HEK293 (cell line): ENCODE measurements at regions not wholly inside any gene's neighbourhood (a gene's known extent, or its start where the extent isn't known, plus 50 kb on each side); places are given as distances from the start of the nearest gene placed in this dataset.

Source experiments
- CTCF ChIA-PET: fragments of 350-600 bp; formaldehyde crosslinking; extraction: SDS; loops from one replicate; lab custom pipeline; 2021; ENCODE audit warnings: antibody characterized with exemption; lab: Yijun Ruan, JAX
- POLR2A ChIA-PET: fragments of 300-600 bp; formaldehyde crosslinking; extraction: SDS; loops from one replicate; lab custom pipeline; 2020; ENCODE audit warnings: antibody characterized with exemption, inconsistent platforms; lab: Yijun Ruan, JAX
- H3K27ac ChIP-seq: fragments of 200-500 bp; sonication (Bioruptor generic); 2 replicates; pipeline ENCODE4 v1.5.1; 2014; ENCODE audit warnings: low read depth, low read length, control low read depth, inconsistent platforms; ENCODE audit errors: extremely low read depth
- H3K36me3 ChIP-seq, 2 experiments: fragments of 200-500 bp in 1 of 2; sonication (Bioruptor generic) in 1 of 2; 1 replicate in 1 of 2; 2 replicates in 1 of 2; pipeline ENCODE4 v1.5.1; 2014 to 2017; ENCODE audit warnings: inconsistent platforms in 2 of 2, low read length in 2 of 2; ENCODE audit not compliant: control insufficient read depth in 2 of 2, insufficient read depth in 1 of 2
- H3K4me1 ChIP-seq: fragments of 200-500 bp; sonication (Bioruptor generic); 2 replicates; pipeline ENCODE4 v1.5.1; 2014; ENCODE audit warnings: mild to moderate bottlenecking, low read length, inconsistent platforms; ENCODE audit not compliant: control insufficient read depth, insufficient read depth
- H3K4me3 ChIP-seq: 2 replicates; pipeline ENCODE4 v1.5.1; 2011; ENCODE audit warnings: low read depth, mild to moderate bottlenecking, control low read depth, low read length, moderate library complexity
- H3K9me3 ChIP-seq: fragments of 200-500 bp; sonication (Bioruptor generic); 2 replicates; pipeline ENCODE4 v1.5.1; 2014; ENCODE audit warnings: low read depth, low read length, inconsistent platforms; ENCODE audit not compliant: control insufficient read depth, insufficient read depth
- GLI4 ChIP-seq: fragments of 450-650 bp; formaldehyde crosslinking; IDR thresholded peaks from 2 replicates; pipeline ENCODE4 v1.5.1; 2016; ENCODE audit warnings: missing biosample characterization, missing genetic modification characterization
- SALL2 ChIP-seq: fragments of 450-650 bp; formaldehyde crosslinking; IDR thresholded peaks from 2 replicates; pipeline ENCODE4 v1.5.0; 2017; ENCODE audit warnings: missing biosample characterization, mild to moderate bottlenecking, missing genetic modification characterization, borderline replicate concordance
- SP7 ChIP-seq: fragments of 450-650 bp; formaldehyde crosslinking; IDR thresholded peaks from 2 replicates; pipeline ENCODE4 v1.5.1; 2016; ENCODE audit warnings: missing biosample characterization, missing genetic modification characterization
- ZEB2 ChIP-seq: fragments of 450-650 bp; formaldehyde crosslinking; IDR thresholded peaks from 2 replicates; pipeline ENCODE4 v1.5.1; 2016; ENCODE audit warnings: missing biosample characterization, missing genetic modification characterization
- ZNF138 ChIP-seq: fragments of 450-650 bp; formaldehyde crosslinking; IDR thresholded peaks from 2 replicates; pipeline ENCODE4 v1.5.1; 2016; ENCODE audit warnings: missing biosample characterization, missing genetic modification characterization, borderline replicate concordance
- ZNF146 ChIP-seq: fragments of 450-650 bp; formaldehyde crosslinking; IDR thresholded peaks from 2 replicates; pipeline ENCODE4 v1.5.1; 2016; ENCODE audit warnings: missing biosample characterization, missing genetic modification characterization
- ZNF19 ChIP-seq: fragments of 450-650 bp; formaldehyde crosslinking; IDR thresholded peaks from 2 replicates; pipeline ENCODE4; 2016; ENCODE audit warnings: missing biosample characterization, missing genetic modification characterization, low read depth
- ZNF24 ChIP-seq: fragments of 450-650 bp; formaldehyde crosslinking; IDR thresholded peaks from 2 replicates; pipeline ENCODE4 v1.5.1; 2016; ENCODE audit warnings: missing biosample characterization, missing genetic modification characterization
- ZNF280C ChIP-seq: fragments of 450-650 bp; formaldehyde crosslinking; IDR thresholded peaks from 2 replicates; pipeline ENCODE4 v1.5.1; 2016; ENCODE audit warnings: missing biosample characterization, missing genetic modification characterization
- ZNF311 ChIP-seq: fragments of 450-650 bp; formaldehyde crosslinking; IDR thresholded peaks from 2 replicates; pipeline ENCODE4 v1.5.1; 2017; ENCODE audit warnings: missing biosample characterization, missing genetic modification characterization, borderline replicate concordance
- ZNF777 ChIP-seq: fragments of 450-650 bp; formaldehyde crosslinking; IDR thresholded peaks from 2 replicates; pipeline ENCODE4 v1.5.1; 2017; ENCODE audit warnings: missing biosample characterization, missing genetic modification characterization, borderline replicate concordance
- TF ChIP-seq, protein P1 (sequence below): fragments of 450-650 bp; formaldehyde crosslinking; IDR thresholded peaks from 2 replicates; pipeline ENCODE4 v1.5.1; 2016; ENCODE audit warnings: missing biosample characterization, missing genetic modification characterization
- TF ChIP-seq, protein P2 (sequence below): fragments of 450-650 bp; formaldehyde crosslinking; IDR thresholded peaks from 2 replicates; pipeline ENCODE4 v1.5.1; 2016; ENCODE audit warnings: missing biosample characterization, missing genetic modification characterization
- TF ChIP-seq, protein P3 (sequence below): fragments of 450-650 bp; formaldehyde crosslinking; IDR thresholded peaks from 2 replicates; pipeline ENCODE4 v1.5.1; 2016; ENCODE audit warnings: missing biosample characterization, missing genetic modification characterization

- H3K9me3 ChIP-seq, result no peaks in the 10 kb centered on the region
- no peaks in the 10 kb centered on the region for H3K36me3 ChIP-seq
- no peak overlapping the region for H3K27ac ChIP-seq
- no peak for TF ChIP-seq ZNF280C (tag by site-specific recombination)
- TF ChIP-seq ZNF24 (tag by site-specific recombination), result no peak
- TF ChIP-seq ZNF19 (tag by site-specific recombination), result no peak
- no peak for TF ChIP-seq ZNF777 (tag by site-specific recombination)
- TF ChIP-seq GLI4, result no peak
- TF ChIP-seq, all 188 proteins: peak for 0
- no peaks in the 10 kb centered on the region for H3K4me1 ChIP-seq
- ChIA-PET CTCF (no interaction called here), POLR2A (no interaction called here)
- H3K4me3 ChIP-seq, result no peak overlapping the region
Measured at GRCh38 chr10:78898341-78899097, 170.2 kb upstream of the ZMIZ1 start.

DNA sequence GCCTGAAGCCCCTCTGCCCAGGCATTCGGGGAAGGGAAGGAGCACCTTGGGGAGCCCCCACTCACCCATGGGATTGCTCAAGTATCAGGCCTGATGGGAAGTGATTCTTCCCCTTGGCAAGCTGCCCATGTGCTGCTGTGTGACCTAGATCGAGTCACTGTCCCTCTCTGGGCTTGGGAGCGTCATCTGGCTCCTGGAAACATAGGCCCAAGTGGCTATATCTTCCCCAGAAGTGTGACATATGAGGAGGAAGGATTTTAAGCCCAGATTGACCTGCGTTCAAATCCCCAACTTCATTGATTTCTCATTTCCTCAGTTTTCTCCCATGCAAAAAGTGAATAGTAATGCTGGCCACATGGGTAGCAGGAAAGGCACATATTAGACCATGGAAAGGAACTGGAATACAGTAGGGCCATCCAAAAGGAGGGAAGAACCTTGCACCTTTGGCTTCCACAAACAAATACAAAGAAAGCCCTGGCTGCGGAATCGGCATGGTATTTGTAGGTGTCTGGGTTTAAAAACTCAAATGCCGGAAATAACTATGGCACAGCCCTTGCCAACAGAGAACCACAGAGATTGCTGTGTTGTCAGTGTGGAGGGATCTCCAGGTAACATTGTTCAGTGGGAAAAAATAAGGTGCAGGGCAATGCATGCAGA lies 169.5 kb upstream of the ZMIZ1 start:
- POLR2A ChIA-PET, result no interaction called here
- TF ChIP-seq ZEB2 (tag by site-specific recombination) (no peak), SALL2 (tag by site-specific recombination) (no peak), ZNF138 (tag by site-specific recombination) (no peak), ZNF146 (tag by site-specific recombination) (no peak), SP7 (no peak), ZNF311 (no peak)
- TF ChIP-seq, protein P1, sequence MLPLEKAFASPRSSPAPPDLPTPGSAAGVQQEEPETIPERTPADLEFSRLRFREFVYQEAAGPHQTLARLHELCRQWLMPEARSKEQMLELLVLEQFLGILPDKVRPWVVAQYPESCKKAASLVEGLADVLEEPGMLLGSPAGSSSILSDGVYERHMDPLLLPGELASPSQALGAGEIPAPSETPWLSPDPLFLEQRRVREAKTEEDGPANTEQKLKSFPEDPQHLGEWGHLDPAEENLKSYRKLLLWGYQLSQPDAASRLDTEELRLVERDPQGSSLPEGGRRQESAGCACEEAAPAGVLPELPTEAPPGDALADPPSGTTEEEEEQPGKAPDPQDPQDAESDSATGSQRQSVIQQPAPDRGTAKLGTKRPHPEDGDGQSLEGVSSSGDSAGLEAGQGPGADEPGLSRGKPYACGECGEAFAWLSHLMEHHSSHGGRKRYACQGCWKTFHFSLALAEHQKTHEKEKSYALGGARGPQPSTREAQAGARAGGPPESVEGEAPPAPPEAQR, result no peak
- TF ChIP-seq, protein P2, sequence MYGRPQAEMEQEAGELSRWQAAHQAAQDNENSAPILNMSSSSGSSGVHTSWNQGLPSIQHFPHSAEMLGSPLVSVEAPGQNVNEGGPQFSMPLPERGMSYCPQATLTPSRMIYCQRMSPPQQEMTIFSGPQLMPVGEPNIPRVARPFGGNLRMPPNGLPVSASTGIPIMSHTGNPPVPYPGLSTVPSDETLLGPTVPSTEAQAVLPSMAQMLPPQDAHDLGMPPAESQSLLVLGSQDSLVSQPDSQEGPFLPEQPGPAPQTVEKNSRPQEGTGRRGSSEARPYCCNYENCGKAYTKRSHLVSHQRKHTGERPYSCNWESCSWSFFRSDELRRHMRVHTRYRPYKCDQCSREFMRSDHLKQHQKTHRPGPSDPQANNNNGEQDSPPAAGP, result no peak
- TF ChIP-seq, protein P3, sequence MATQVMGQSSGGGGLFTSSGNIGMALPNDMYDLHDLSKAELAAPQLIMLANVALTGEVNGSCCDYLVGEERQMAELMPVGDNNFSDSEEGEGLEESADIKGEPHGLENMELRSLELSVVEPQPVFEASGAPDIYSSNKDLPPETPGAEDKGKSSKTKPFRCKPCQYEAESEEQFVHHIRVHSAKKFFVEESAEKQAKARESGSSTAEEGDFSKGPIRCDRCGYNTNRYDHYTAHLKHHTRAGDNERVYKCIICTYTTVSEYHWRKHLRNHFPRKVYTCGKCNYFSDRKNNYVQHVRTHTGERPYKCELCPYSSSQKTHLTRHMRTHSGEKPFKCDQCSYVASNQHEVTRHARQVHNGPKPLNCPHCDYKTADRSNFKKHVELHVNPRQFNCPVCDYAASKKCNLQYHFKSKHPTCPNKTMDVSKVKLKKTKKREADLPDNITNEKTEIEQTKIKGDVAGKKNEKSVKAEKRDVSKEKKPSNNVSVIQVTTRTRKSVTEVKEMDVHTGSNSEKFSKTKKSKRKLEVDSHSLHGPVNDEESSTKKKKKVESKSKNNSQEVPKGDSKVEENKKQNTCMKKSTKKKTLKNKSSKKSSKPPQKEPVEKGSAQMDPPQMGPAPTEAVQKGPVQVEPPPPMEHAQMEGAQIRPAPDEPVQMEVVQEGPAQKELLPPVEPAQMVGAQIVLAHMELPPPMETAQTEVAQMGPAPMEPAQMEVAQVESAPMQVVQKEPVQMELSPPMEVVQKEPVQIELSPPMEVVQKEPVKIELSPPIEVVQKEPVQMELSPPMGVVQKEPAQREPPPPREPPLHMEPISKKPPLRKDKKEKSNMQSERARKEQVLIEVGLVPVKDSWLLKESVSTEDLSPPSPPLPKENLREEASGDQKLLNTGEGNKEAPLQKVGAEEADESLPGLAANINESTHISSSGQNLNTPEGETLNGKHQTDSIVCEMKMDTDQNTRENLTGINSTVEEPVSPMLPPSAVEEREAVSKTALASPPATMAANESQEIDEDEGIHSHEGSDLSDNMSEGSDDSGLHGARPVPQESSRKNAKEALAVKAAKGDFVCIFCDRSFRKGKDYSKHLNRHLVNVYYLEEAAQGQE (tag by site-specific recombination), result no peak
- TF ChIP-seq, all 188 proteins: peak for 0
- Histone ChIP-seq H3K36me3 (no peaks in the 10 kb centered on the region), H3K4me1 (no peaks in the 10 kb centered on the region), H3K4me3 (no peak overlapping the region), H3K9me3 (no peaks in the 10 kb centered on the region), H3K27ac (no peak overlapping the region)
- CTCF ChIA-PET, result no interaction called here
